ENCODE measurements at regions not wholly inside any gene's neighbourhood (a gene's known extent, or its start where the extent isn't known, plus 50 kb on each side); places are given as distances from the start of the nearest gene placed in this dataset.

- intact Hi-C loops (cut with DNase I), result no loop called here
Measured at GRCh38 chr1:68328490-68328889, 96.2 kb upstream of the WLS start.

GRCh38 chr1:68327414-68327813 is 95.1 kb upstream of the WLS start:
- H3K9me3 ChIP-seq, result no peaks in the 10 kb centered on the region
- no peak overlapping the region for H3K4me3 ChIP-seq
- DNase-seq, result no peak
- H3K27ac ChIP-seq, result no peak overlapping the region
- intact Hi-C loops (cut with DNase I), result no loop called here
- H3K36me3 ChIP-seq, result no peaks in the 10 kb centered on the region
- WGBS, 2 donors, result 59 to 73% methylated on average over 3 of the region's 3 CpGs
- H3K4me1 ChIP-seq, result no peaks in the 10 kb centered on the region
- TF ChIP-seq CTCF (IDR thresholded peaks at IDR 0.05), result no peak
- no peaks in the 10 kb centered on the region for H3K27me3 ChIP-seq

More at GRCh38 chr1:68328490-68328889, 96.2 kb upstream of the WLS start:
- 83 to 86% methylated on average over 1 of the region's 1 CpG for WGBS, 2 donors
- no peak overlapping the region for H3K27ac ChIP-seq
- no peaks in the 10 kb centered on the region for H3K9me3 ChIP-seq
- H3K4me1 ChIP-seq, result no peaks in the 10 kb centered on the region
- no peaks in the 10 kb centered on the region for H3K27me3 ChIP-seq
- no peak for DNase-seq
- no peak overlapping the region for H3K4me3 ChIP-seq
- no peaks in the 10 kb centered on the region for H3K36me3 ChIP-seq
- TF ChIP-seq POLR2A (IDR thresholded peaks at IDR 0.05), result no peak

- WGBS, 2 donors, result 74 to 90% methylated on average over 2 of the region's 2 CpGs
- no peak overlapping the region for H3K4me3 ChIP-seq
- DNase-seq, result no peak
- no peak overlapping the region for H3K27ac ChIP-seq
- intact Hi-C loops (cut with DNase I), result no loop called here
- no peak for TF ChIP-seq POLR2A (IDR thresholded peaks at IDR 0.05)
- TF ChIP-seq CTCF (IDR thresholded peaks at IDR 0.05), result no peak
- no peaks in the 10 kb centered on the region for H3K27me3 ChIP-seq
- H3K36me3 ChIP-seq, result no peaks in the 10 kb centered on the region
- no peaks in the 10 kb centered on the region for H3K9me3 ChIP-seq
- H3K4me1 ChIP-seq, result no peaks in the 10 kb centered on the region
Measured at GRCh38 chr1:68326481-68326880, 94.2 kb upstream of the WLS start.

- intact Hi-C loops (cut with DNase I), result loop anchor here (5.0 kb wide), 1 partner anchor 207 kb away; no protein-coding TSS in a partner anchor
- peaks cover 0 to 6% (median 0%) of the 10 kb centered on the region in 3 donors for H3K4me1 ChIP-seq
- no peak overlapping the region for H3K27ac ChIP-seq
- DNase-seq, result no peak
- H3K36me3 ChIP-seq, result no peaks in the 10 kb centered on the region
- no peaks in the 10 kb centered on the region for H3K9me3 ChIP-seq
- 78 to 100% methylated on average over 1 to 2 of the region's 2 CpGs for WGBS, 2 donors
- H3K4me3 ChIP-seq, result no peak overlapping the region
- no peaks in the 10 kb centered on the region for H3K27me3 ChIP-seq
- TF ChIP-seq CTCF (IDR thresholded peaks at IDR 0.05) (no peak), POLR2A (IDR thresholded peaks at IDR 0.05) (no peak)
Measured at GRCh38 chr1:68324316-68324715, 92.0 kb upstream of the WLS start.

GRCh38 chr1:68322837-68323687 is 90.7 kb upstream of the WLS start:
- WGBS, 2 donors, result 74 to 84% methylated on average over 14 of the region's 15 CpGs
- no peak for TF ChIP-seq POLR2A (IDR thresholded peaks at IDR 0.05)
- TF ChIP-seq CTCF (IDR thresholded peaks at IDR 0.05), result no peak
- Histone ChIP-seq H3K4me1 (peaks cover 0 to 6% (median 0%) of the 10 kb centered on the region in 3 donors), H3K36me3 (no peaks in the 10 kb centered on the region), H3K9me3 (no peaks in the 10 kb centered on the region), H3K27ac (peak overlapping the region in 2 of 4 donors; percentile 24 to 25), H3K4me3 (no peak overlapping the region), H3K27me3 (no peaks in the 10 kb centered on the region)
- intact Hi-C loops (cut with DNase I), result loop anchor here (5.0 kb wide), 1 partner anchor 206 kb away; no protein-coding TSS in a partner anchor
- no peak for DNase-seq
